ENCODE measurements at regions not wholly inside any gene's neighbourhood (a gene's known extent, or its start where the extent isn't known, plus 50 kb on each side); places are given as distances from the start of the nearest gene placed in this dataset.
"Not testable (repeated sequence)": the region's sequence is repeated elsewhere in the genome, so short reads cannot be mapped to it uniquely, and the experiment has no call there.

- TF ChIP-seq POLR2A, CTCF (IDR thresholded peaks at IDR 0.05): not testable (repeated sequence)
Observed at GRCh38 chr16:75969120-75969519, 242.8 kb upstream of the CPHXL start.
